GM11168 (cell line): ENCODE measurements at regions not wholly inside any gene's neighbourhood (a gene's known extent, or its start where the extent isn't known, plus 50 kb on each side); places are given as distances from the start of the nearest gene placed in this dataset.

Source experiments
- in situ Hi-C: fragments of 300-500 bp; cut with MboI; formaldehyde crosslinking; loops from one replicate; pipeline ENCODE4 v1.12.0; 2022; ENCODE audit warnings: low sequenced_read_pairs; ENCODE audit not compliant: unreplicated experiment

- in situ Hi-C loops, result no loop called here
Observed at GRCh38 chr9:81224166-81225081, 464.9 kb downstream of the TLE1 start.

DNA sequence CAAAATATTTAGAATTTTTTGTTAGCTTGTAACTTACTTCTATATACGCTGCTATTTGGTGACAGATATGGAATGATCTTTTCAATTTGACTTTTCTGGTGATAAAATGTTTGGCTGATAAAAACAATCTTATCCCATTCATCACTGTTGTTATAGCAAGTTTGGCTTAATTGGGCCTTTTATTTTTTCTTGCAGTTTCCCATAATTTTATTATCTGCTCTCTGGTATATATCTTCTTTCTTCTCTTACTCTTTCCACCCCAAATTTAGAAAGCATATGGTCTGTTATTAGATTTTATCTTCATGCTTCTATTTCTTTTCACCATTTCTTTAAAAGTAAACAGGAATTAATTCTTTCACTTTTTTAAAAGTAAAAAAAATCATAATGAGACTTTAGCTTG lies 474.4 kb downstream of the TLE1 start:
- in situ Hi-C loops, result no loop called here

DNA sequence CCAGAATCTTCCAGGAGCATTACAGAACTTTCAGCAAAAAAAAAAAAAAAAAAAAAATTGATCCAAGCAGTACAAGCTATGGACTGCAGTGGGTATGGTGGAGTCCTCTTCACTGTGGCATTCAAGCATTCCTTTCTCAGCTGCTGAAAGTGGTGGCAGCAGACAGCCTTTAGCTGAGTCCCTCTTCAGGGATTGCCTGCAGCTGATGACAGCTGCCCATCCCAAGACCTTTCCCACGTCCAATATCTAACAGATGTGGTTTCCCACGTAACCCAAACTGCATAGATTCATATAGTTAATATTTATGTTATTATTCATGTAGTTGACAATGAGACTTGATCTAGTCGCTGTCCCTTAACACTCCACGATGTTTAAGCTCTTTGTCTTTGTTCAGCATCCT lies 475.9 kb downstream of the TLE1 start:
- in situ Hi-C loops, result no loop called here

- in situ Hi-C loops, result no loop called here
Observed at GRCh38 chr9:81211741-81212140, 477.6 kb downstream of the TLE1 start.

- in situ Hi-C loops, result no loop called here
Observed at GRCh38 chr9:81207651-81208050, 481.7 kb downstream of the TLE1 start.

DNA sequence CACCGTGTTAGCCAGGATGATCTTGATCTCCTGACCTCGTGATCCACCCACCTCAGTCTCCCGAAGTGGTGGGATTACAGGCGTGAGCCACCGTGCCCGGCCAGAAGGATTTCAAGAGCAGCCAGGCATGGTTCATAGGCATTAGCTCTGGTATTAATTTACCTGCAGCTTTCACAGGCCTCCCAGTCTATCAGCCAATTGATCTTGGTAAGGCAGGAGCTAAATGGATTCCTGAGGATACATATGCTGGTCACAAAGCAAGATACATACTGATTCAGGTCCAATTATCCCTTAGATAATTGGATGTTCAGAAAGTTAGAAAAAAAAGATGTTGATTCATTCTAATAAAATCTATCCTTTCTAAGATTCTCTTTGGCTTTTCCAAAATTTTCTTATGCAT lies 487.1 kb downstream of the TLE1 start:
- in situ Hi-C loops, result no loop called here

DNA sequence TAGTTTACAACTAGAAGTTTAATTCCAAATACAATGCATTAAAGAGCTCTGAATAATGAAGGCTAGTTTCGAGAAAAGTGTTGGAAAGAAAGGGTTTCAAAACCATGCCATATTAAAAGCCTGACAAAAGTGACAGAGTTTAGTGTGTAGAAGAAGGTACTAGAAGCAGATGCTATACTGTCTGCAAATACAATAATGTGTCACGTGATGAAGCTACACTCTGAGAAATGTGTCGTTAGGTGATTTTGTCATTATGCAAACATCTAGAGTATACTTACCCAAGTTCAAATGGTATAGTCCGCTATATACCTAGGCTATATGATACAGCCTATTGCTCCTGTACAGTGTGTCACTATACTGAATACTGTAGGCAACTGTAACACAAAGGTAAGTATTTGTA lies 494.1 kb downstream of the TLE1 start:
- in situ Hi-C loops, result no loop called here

- in situ Hi-C loops, result no loop called here
Observed at GRCh38 chr9:81193362-81194339, 495.7 kb downstream of the TLE1 start.

DNA sequence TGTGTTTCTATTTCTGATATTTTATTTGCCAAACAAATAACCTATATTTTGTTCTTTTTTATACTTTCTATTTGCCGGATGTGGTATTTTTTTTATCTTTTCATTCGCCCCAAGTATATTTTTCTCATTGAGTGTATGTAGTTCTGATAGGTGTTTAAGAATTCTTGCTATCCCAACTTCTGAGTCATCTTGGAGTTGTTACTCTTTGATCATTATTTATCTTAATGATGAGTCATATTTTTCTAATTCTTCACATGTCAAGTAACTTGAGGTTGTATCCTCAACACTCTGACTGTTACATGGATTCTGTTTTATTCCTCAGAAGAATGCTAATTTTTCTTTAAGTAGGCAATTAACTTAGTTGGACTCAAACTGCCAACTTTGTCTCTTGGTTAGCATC lies 498.1 kb downstream of the TLE1 start:
- in situ Hi-C loops, result no loop called here

DNA sequence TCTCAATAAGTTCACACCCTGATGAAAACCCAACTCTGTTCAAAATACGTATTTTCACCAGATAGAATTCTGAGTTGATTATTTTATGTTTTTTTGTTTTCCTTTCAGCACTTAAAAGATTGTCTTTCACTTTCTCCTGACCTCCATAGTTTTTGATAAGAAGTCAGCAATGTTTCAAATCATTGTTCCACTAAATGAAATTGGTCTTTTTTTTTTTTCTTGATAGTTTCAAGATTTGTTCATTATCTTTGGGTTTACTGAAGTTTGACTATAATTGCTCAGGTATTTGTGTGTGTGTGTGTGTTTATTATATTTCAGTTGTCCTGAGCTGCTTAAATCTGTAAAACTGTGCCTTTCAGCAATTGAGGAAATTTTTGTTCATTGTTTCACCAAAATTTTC lies 498.7 kb downstream of the TLE1 start:
- in situ Hi-C loops, result no loop called here

DNA sequence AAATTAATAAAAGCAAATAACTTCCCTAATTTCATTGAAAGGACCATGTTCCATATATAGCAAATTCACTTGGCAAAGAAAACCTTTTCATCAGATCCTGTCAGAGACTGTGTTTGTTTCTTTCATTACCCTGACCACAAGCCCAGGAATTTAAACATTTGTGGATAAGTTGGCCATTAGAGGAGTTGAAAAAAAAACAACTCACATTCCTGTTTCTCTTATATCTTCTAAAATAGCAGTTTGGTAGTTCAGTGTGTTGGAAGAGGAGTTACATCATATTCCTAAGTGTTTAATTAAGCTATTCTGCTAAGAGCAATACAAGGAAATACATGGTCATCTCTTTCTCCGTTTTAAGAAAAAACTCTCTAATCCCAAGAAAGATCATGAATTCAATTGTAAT lies 505.6 kb downstream of the TLE1 start:
- in situ Hi-C loops, result no loop called here

DNA sequence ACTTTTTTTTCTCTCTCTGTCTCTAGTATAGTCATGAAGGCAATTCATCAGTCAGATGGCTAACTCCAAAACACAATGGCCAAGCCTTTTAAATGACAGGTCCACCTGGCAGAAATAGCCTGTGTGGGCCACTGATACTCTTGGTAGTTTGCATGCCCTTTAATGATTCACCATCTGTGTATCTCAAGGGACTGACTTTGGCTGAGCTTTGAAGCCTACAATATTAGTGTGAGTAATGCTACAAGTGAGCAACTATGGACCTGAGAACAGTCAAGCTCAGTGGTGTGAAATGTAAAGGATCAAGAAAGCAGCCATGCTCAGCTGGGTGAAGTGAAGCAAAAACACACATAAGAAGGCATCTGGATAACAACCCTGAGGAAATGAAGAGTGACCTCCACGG lies 506.9 kb downstream of the TLE1 start:
- in situ Hi-C loops, result no loop called here

DNA sequence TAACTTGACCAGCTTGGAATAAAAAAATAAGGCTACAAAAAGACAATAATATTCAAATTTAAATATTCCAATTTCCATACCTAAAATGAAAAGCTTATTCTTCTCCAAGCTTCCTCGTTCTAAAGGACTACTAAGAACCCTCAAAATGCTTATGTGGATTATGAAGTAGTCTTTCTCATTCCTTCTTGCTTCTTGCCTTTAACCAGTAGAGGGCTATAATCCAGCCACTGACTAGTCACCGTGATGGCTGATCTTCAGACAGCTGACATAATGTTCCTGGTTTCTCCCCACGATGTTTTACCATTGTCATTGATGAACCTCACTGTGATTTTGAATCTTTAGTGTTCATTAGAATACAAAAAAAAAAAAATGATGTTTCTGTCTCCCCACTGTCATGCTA lies 515.3 kb downstream of the TLE1 start:
- in situ Hi-C loops, result no loop called here

- in situ Hi-C loops, result no loop called here
Observed at GRCh38 chr9:81171689-81172088, 517.7 kb downstream of the TLE1 start.

- in situ Hi-C loops, result no loop called here
Observed at GRCh38 chr9:81162361-81162760, 527.0 kb downstream of the TLE1 start.

GRCh38 chr9:81156381-81156780 lies 533.0 kb downstream of the TLE1 start:
- in situ Hi-C loops, result no loop called here

DNA sequence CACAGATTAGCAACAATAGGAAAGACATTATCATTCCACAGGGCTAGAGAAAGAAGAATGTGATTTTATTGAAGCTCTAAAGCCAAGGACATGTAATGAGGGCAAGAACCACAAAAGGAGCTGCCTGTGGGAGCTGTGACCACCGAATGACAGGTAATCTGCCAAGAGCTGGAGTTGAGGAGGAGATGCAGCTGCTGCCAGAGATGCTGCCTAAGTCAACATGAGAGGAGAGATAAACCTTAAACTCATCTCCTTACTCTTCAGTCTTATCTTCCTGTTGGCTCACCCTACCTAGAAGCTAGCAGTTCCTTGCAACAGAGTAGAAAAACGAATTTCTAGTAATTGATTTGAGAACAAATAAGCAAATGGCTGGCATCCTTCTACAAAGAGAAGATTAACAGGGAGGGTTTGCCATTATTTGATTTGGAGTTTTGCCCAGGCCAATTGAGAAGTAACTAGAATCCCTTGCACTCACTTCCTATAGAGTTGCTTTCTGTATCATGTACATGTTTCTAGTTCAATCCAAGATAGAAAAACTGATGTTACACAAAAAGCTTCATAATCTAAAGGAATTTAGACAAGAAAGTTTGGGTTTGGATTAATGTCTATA lies 539.2 kb downstream of the TLE1 start:
- in situ Hi-C loops, result no loop called here

- in situ Hi-C loops, result no loop called here
Observed at GRCh38 chr9:81146684-81147337, 542.5 kb downstream of the TLE1 start.

- in situ Hi-C loops, result no loop called here
Observed at GRCh38 chr9:81146241-81146640, 543.1 kb downstream of the TLE1 start.

- in situ Hi-C loops, result no loop called here
Observed at GRCh38 chr9:81145331-81145963, 543.9 kb downstream of the TLE1 start.
